IgD-negative memory B cell (primary cell): ENCODE measurements at regions not wholly inside any gene's neighbourhood (a gene's known extent, or its start where the extent isn't known, plus 50 kb on each side); places are given as distances from the start of the nearest gene placed in this dataset.

Experiments used
- H3K27ac Mint-ChIP-seq, 3 donors: one replicate each; pipeline ENCODE4 v1.8.0; 2020 to 2022; ENCODE audit warnings: mild to moderate bottlenecking in 3 of 3, mixed read lengths in 3 of 3, moderate library complexity in 1 of 3
- H3K27me3 Mint-ChIP-seq: one replicate; pipeline ENCODE4 v1.8.0; 2021; ENCODE audit warnings: mixed read lengths
- H3K36me3 Mint-ChIP-seq: one replicate; pipeline ENCODE4 v1.8.0; 2020; ENCODE audit warnings: mild to moderate bottlenecking, mixed read lengths
- H3K4me1 Mint-ChIP-seq, 3 donors: one replicate each; pipeline ENCODE4 v1.8.0; 2020 to 2022; ENCODE audit warnings: mixed read lengths in 3 of 3, mild to moderate bottlenecking in 1 of 3
- H3K4me3 Mint-ChIP-seq, 4 donors: one replicate each; pipeline ENCODE4 v1.8.0; 2020 to 2022; ENCODE audit warnings: mild to moderate bottlenecking in 4 of 4, mixed read lengths in 4 of 4, moderate library complexity in 3 of 4
- H3K9me3 Mint-ChIP-seq, 3 donors: one replicate each; pipeline ENCODE4 v1.8.0; 2020 to 2021; ENCODE audit warnings: mixed read lengths in 3 of 3, mild to moderate bottlenecking in 1 of 3

DNA sequence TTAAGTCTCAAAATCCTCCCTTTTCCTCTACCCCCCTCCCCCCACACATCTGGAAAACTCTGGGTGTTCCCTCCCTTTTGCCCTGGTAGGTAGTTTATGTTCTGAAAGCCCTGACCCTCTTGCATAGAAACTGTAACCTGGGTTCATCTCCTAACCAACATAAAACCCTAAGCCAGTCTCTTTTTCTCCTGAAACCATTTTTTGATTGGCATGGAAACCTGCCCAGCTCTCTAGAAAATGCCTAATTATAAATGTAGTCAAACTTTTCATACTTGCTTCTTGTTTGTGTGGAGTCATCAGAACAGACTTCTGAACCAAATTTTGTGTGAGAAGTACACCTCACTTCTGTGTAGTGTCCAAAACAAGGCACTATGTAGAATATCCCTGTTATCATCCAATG, 1264.4 kb downstream of the SI start:
- no peaks in the 10 kb centered on the region for H3K4me1 Mint-ChIP-seq
- H3K4me3 Mint-ChIP-seq: no peak overlapping the region
- peaks cover 3 to 10% (median 4%) of the 10 kb centered on the region in 3 donors for H3K9me3 Mint-ChIP-seq
- no peak overlapping the region for H3K27ac Mint-ChIP-seq
- no peaks in the 10 kb centered on the region for H3K27me3 Mint-ChIP-seq
- no peaks in the 10 kb centered on the region for H3K36me3 Mint-ChIP-seq

GRCh38 chr3:163812006-163812405, 1266.3 kb downstream of the SI start:
- no peaks in the 10 kb centered on the region for H3K4me1 Mint-ChIP-seq
- H3K4me3 Mint-ChIP-seq: no peak overlapping the region
- H3K9me3 Mint-ChIP-seq: peaks cover 0 to 10% (median 2%) of the 10 kb centered on the region in 3 donors
- no peaks in the 10 kb centered on the region for H3K27me3 Mint-ChIP-seq
- no peak overlapping the region for H3K27ac Mint-ChIP-seq
- H3K36me3 Mint-ChIP-seq: no peaks in the 10 kb centered on the region

- Mint-ChIP-seq H3K9me3 (peaks cover 0 to 4% (median 3%) of the 10 kb centered on the region in 3 donors), H3K4me3 (no peak overlapping the region), H3K27me3 (no peaks in the 10 kb centered on the region), H3K4me1 (no peaks in the 10 kb centered on the region), H3K27ac (no peak overlapping the region), H3K36me3 (no peaks in the 10 kb centered on the region)
Observed at GRCh38 chr3:163809540-163809993, 1268.7 kb downstream of the SI start.

GRCh38 chr3:163786416-163786815, 1291.9 kb downstream of the SI start:
- no peaks in the 10 kb centered on the region for H3K36me3 Mint-ChIP-seq
- H3K9me3 Mint-ChIP-seq: peaks cover 0 to 1% (median 1%) of the 10 kb centered on the region in 3 donors
- H3K4me1 Mint-ChIP-seq: peaks cover 0 to 1% (median 0%) of the 10 kb centered on the region in 3 donors
- no peak overlapping the region for H3K27ac Mint-ChIP-seq
- no peak overlapping the region for H3K4me3 Mint-ChIP-seq
- no peaks in the 10 kb centered on the region for H3K27me3 Mint-ChIP-seq

GRCh38 chr3:163785693-163786092, 1292.6 kb downstream of the SI start:
- Mint-ChIP-seq H3K36me3 (no peaks in the 10 kb centered on the region), H3K4me1 (peaks cover 0 to 1% (median 0%) of the 10 kb centered on the region in 3 donors), H3K9me3 (peaks cover 0 to 3% (median 1%) of the 10 kb centered on the region in 3 donors), H3K27ac (no peak overlapping the region), H3K4me3 (no peak overlapping the region), H3K27me3 (no peaks in the 10 kb centered on the region)

- no peak overlapping the region for H3K27ac Mint-ChIP-seq
- H3K4me3 Mint-ChIP-seq: no peak overlapping the region
- H3K36me3 Mint-ChIP-seq: peaks cover 1% of the 10 kb centered on the region
- H3K27me3 Mint-ChIP-seq: no peaks in the 10 kb centered on the region
- peaks cover 0 to 18% (median 2%) of the 10 kb centered on the region in 3 donors for H3K9me3 Mint-ChIP-seq
- H3K4me1 Mint-ChIP-seq: no peaks in the 10 kb centered on the region
Observed at GRCh38 chr3:163779396-163780344, 1298.6 kb downstream of the SI start.

DNA sequence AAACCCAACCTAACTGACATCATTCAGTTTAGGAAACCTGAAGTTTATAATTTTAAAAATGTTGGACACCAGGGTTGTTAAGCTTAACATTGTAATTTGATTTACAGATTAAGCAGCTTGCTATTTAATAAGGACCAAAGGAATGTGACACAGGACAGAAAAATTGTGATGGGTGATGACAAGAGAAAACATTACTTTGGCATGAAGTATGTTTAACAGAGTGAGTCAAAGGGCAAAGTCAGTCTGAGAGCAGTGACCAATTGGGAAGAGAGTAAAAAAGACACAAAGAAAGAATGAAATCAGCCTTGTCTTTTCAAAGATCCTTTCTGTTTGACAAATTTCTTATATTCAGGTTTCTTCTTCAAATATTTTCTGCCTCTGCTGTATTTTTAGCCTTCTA, 1301.6 kb downstream of the SI start:
- H3K36me3 Mint-ChIP-seq: peaks cover 1% of the 10 kb centered on the region
- no peaks in the 10 kb centered on the region for H3K27me3 Mint-ChIP-seq
- H3K27ac Mint-ChIP-seq: no peak overlapping the region
- H3K4me3 Mint-ChIP-seq: no peak overlapping the region
- H3K4me1 Mint-ChIP-seq: no peaks in the 10 kb centered on the region
- H3K9me3 Mint-ChIP-seq: peaks cover 0 to 22% (median 5%) of the 10 kb centered on the region in 3 donors

- H3K36me3 Mint-ChIP-seq: peaks cover 3% of the 10 kb centered on the region
- H3K9me3 Mint-ChIP-seq: peaks cover 5 to 19% (median 5%) of the 10 kb centered on the region in 3 donors
- no peak overlapping the region for H3K27ac Mint-ChIP-seq
- H3K27me3 Mint-ChIP-seq: no peaks in the 10 kb centered on the region
- no peaks in the 10 kb centered on the region for H3K4me1 Mint-ChIP-seq
- no peak overlapping the region for H3K4me3 Mint-ChIP-seq
Observed at GRCh38 chr3:163773136-163773535, 1305.2 kb downstream of the SI start.

GRCh38 chr3:163768048-163768447, 1310.2 kb downstream of the SI start:
- H3K4me3 Mint-ChIP-seq: no peak overlapping the region
- peaks cover 2% of the 10 kb centered on the region for H3K36me3 Mint-ChIP-seq
- peaks cover 2 to 8% (median 6%) of the 10 kb centered on the region in 3 donors for H3K9me3 Mint-ChIP-seq
- no peaks in the 10 kb centered on the region for H3K4me1 Mint-ChIP-seq
- no peak overlapping the region for H3K27ac Mint-ChIP-seq
- H3K27me3 Mint-ChIP-seq: no peaks in the 10 kb centered on the region

DNA sequence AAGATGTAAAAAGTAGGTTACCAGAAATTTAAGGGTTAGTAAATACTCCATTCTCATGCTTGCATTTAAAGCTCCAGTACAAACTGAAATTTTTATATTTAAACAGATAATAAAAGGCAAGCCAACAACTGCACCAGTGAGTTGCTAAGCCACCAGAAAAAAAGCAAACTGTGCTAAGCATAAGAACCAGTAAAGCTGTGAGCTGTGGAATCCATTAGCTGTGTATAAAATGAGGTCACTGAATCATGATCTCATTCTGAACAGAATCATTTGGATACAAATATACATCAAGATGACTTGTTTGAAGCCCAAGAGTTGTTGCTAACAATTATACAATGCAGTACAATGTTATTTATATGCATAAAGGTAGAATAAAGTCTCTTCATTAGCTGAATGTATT, 1312.2 kb downstream of the SI start:
- H3K9me3 Mint-ChIP-seq: peaks cover 2 to 7% (median 4%) of the 10 kb centered on the region in 3 donors
- no peaks in the 10 kb centered on the region for H3K27me3 Mint-ChIP-seq
- no peaks in the 10 kb centered on the region for H3K4me1 Mint-ChIP-seq
- no peak overlapping the region for H3K4me3 Mint-ChIP-seq
- no peak overlapping the region for H3K27ac Mint-ChIP-seq
- H3K36me3 Mint-ChIP-seq: no peaks in the 10 kb centered on the region

- Mint-ChIP-seq H3K27me3 (no peaks in the 10 kb centered on the region), H3K36me3 (no peaks in the 10 kb centered on the region), H3K9me3 (peaks cover 1 to 14% (median 2%) of the 10 kb centered on the region in 3 donors), H3K27ac (no peak overlapping the region), H3K4me3 (no peak overlapping the region), H3K4me1 (no peaks in the 10 kb centered on the region)
Observed at GRCh38 chr3:163753033-163753432, 1325.3 kb downstream of the SI start.

DNA sequence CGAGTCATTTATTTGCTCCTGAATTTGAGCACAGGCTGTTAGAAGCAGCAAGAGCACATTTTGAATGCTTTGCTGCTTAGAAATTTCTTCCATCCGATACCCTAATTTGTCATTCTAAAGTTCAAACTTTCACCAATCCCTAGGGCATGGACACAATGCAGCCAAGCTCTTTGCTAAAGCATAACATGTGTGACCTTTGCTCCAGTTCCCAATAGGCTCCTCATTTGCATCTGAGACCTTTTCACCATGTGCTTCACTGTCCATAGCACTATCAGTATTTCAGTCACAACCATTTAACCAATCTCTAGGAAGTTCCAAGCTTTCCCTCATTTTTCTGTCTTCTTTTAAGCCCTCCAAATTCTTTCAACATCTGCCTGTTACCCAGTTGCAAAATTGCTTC, 1333.1 kb downstream of the SI start:
- Mint-ChIP-seq H3K27ac (peak overlapping the region in 1 of 3 donors; percentile 13), H3K4me3 (no peak overlapping the region), H3K9me3 (peaks cover 0 to 6% (median 0%) of the 10 kb centered on the region in 3 donors), H3K36me3 (no peaks in the 10 kb centered on the region), H3K4me1 (no peaks in the 10 kb centered on the region), H3K27me3 (no peaks in the 10 kb centered on the region)

- Mint-ChIP-seq H3K36me3 (peaks cover 2% of the 10 kb centered on the region), H3K27ac (no peak overlapping the region), H3K9me3 (peaks cover 3 to 8% (median 7%) of the 10 kb centered on the region in 3 donors), H3K27me3 (no peaks in the 10 kb centered on the region), H3K4me1 (no peaks in the 10 kb centered on the region), H3K4me3 (no peak overlapping the region)
Observed at GRCh38 chr3:163735394-163735793, 1342.9 kb downstream of the SI start.

GRCh38 chr3:163730684-163731083, 1347.6 kb downstream of the SI start:
- Mint-ChIP-seq H3K36me3 (no peaks in the 10 kb centered on the region), H3K27me3 (no peaks in the 10 kb centered on the region), H3K9me3 (peaks cover 0 to 4% (median 3%) of the 10 kb centered on the region in 3 donors), H3K4me3 (no peak overlapping the region), H3K4me1 (no peaks in the 10 kb centered on the region), H3K27ac (no peak overlapping the region)

- Mint-ChIP-seq H3K4me3 (no peak overlapping the region), H3K27ac (no peak overlapping the region)
Observed at GRCh38 chr3:163726125-163726524, 1352.2 kb downstream of the SI start.

DNA sequence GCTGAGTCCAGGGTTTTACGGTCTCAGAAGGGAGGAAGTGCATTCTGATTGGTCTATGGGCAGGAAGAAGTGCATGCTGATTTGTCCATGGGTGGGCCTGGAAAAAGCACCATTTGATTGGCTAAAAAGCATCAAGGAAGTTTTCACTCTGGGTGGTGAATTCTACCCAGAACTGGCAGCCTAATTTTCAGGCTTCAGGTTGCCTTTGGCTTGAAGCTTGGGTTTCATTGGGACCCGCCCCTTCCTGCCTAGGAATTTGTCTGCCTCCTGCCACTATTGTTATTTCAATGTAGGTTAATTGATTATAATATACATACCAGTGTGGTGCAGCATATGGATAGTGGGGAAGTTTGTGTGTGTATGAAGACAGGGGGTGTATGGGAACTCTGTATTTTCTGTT, 1355.9 kb downstream of the SI start:
- no peak overlapping the region for H3K27ac Mint-ChIP-seq
- H3K36me3 Mint-ChIP-seq: no peaks in the 10 kb centered on the region
- no peaks in the 10 kb centered on the region for H3K27me3 Mint-ChIP-seq
- H3K4me1 Mint-ChIP-seq: no peaks in the 10 kb centered on the region
- no peak overlapping the region for H3K4me3 Mint-ChIP-seq
- peaks cover 2 to 13% (median 9%) of the 10 kb centered on the region in 3 donors for H3K9me3 Mint-ChIP-seq

More at GRCh38 chr3:163726125-163726524, 1352.2 kb downstream of the SI start:
- Mint-ChIP-seq H3K4me1 (no peaks in the 10 kb centered on the region), H3K9me3 (peaks cover 3 to 7% (median 5%) of the 10 kb centered on the region in 3 donors), H3K27me3 (no peaks in the 10 kb centered on the region), H3K36me3 (no peaks in the 10 kb centered on the region)
